ENCODE measurements at regions not wholly inside any gene's neighbourhood (a gene's known extent, or its start where the extent isn't known, plus 50 kb on each side); places are given as distances from the start of the nearest gene placed in this dataset.

DNA sequence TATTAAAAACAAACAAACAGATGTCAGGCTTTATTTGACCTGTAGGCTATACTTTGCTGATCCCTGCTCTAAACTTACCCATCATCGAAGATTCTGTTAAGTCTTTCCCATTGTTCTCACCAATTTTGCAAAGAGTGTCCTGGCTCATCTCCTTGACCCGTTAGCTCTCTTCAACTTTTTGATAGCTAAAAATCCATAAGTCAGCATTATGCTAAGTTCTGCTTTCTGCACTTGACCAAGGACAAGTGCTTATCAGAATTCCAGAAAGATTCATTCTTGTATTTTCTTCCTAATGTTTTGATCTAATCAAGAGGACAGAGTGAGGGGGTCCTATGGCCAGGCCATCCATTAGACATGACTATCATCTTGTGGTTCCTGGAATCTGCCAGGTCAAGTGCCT lies 503.5 kb downstream of the FUT8 start:
- Histone ChIP-seq H3K27me3 (ENCODE audit: control insufficient read depth, insufficient read depth, low read length) (no peaks in the 10 kb centered on the region), H3K9ac (ENCODE audit: low read depth, low read length) (no peak overlapping the region), H3K4me1 (ENCODE audit: control insufficient read depth, insufficient read depth, low read length) (no peaks in the 10 kb centered on the region), H3K4me3 (ENCODE audit: low read length) (no peak overlapping the region), H3K9me3 (replicated peaks; ENCODE audit: low read length) (no peaks in the 10 kb centered on the region), H3K36me3 (ENCODE audit: insufficient read depth, low read length) (no peaks in the 10 kb centered on the region), H3K4me2 (ENCODE audit: low read length) (no peak overlapping the region)

DNA sequence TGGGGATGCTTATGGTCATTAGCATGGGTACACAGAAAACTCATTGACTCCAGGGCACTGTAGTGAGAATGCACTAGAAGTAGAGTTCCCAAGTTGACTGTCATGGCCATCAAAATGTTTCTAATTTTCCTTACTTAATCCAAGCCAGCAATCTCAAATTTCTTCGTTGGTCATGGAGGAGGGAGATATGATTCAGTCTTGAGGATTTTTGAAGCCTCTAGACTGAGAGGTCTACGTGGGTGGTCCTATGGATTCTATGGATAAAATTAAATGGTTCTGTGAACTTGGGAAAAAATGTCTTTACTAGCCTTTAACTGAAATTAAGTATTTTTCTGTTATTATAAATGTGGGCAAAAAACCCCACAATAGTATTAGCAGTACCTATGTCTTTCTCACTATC lies 508.5 kb downstream of the FUT8 start:
- H3K4me1 ChIP-seq (ENCODE audit: control insufficient read depth, insufficient read depth, low read length) = no peaks in the 10 kb centered on the region
- no peaks in the 10 kb centered on the region for H3K9me3 ChIP-seq (replicated peaks; ENCODE audit: low read length)
- H3K4me2 ChIP-seq (ENCODE audit: low read length) = no peak overlapping the region
- H3K27me3 ChIP-seq (ENCODE audit: control insufficient read depth, insufficient read depth, low read length) = no peaks in the 10 kb centered on the region
- no peaks in the 10 kb centered on the region for H3K36me3 ChIP-seq (ENCODE audit: insufficient read depth, low read length)
- no peak overlapping the region for H3K4me3 ChIP-seq (ENCODE audit: low read length)
- H3K9ac ChIP-seq (ENCODE audit: low read depth, low read length) = no peak overlapping the region

DNA sequence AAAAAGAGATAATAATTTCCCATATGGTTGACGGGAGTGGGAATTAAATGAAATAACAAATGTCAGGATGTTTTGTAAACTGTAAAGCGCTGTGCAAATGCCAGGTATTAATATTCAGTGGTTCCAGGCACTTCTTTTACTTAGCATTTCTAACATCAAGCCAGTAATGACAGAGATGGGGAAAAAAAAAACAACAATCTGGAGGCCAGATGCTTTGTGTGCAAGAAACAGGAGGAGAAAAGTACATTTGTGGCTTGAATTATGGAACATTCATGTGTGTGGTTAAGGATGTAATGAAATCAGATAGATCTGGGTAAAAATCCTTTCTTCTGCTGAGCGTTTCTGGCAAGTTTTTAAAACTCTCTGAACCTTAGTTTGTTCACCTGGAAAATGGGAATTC lies 509.6 kb downstream of the FUT8 start:
- no peaks in the 10 kb centered on the region for H3K36me3 ChIP-seq (ENCODE audit: insufficient read depth, low read length)
- no peak overlapping the region for H3K4me2 ChIP-seq (ENCODE audit: low read length)
- no peaks in the 10 kb centered on the region for H3K27me3 ChIP-seq (ENCODE audit: control insufficient read depth, insufficient read depth, low read length)
- H3K9ac ChIP-seq (ENCODE audit: low read depth, low read length) = no peak overlapping the region
- H3K9me3 ChIP-seq (replicated peaks; ENCODE audit: low read length) = no peaks in the 10 kb centered on the region
- H3K4me1 ChIP-seq (ENCODE audit: control insufficient read depth, insufficient read depth, low read length) = no peaks in the 10 kb centered on the region
- H3K4me3 ChIP-seq (ENCODE audit: low read length) = no peak overlapping the region

DNA sequence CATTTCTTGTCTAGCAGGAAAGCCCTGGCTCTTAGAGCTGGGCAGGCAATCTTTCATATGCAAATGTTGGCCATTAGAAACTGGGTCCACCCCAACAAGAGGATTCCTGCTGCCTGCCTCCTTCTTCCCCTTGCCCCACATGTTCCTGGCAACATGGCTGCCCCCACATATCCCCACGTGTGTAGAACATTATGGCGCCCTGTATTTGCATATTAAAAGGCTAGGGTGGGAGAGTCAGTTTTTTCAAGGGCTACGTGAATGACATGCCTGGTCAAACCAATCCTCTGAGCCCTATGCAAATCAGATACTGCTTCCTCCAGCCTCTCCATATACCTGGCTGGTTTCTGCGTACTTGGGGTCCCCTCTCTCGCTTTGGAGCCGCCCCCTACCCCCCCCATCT lies 514.0 kb downstream of the FUT8 start:
- Histone ChIP-seq H3K36me3 (ENCODE audit: insufficient read depth, low read length) (no peaks in the 10 kb centered on the region), H3K27me3 (ENCODE audit: control insufficient read depth, insufficient read depth, low read length) (no peaks in the 10 kb centered on the region), H3K9ac (ENCODE audit: low read depth, low read length) (no peak overlapping the region), H3K9me3 (replicated peaks; ENCODE audit: low read length) (no peaks in the 10 kb centered on the region), H3K4me3 (ENCODE audit: low read length) (no peak overlapping the region), H3K4me2 (ENCODE audit: low read length) (no peak overlapping the region), H3K4me1 (ENCODE audit: control insufficient read depth, insufficient read depth, low read length) (no peaks in the 10 kb centered on the region)

DNA sequence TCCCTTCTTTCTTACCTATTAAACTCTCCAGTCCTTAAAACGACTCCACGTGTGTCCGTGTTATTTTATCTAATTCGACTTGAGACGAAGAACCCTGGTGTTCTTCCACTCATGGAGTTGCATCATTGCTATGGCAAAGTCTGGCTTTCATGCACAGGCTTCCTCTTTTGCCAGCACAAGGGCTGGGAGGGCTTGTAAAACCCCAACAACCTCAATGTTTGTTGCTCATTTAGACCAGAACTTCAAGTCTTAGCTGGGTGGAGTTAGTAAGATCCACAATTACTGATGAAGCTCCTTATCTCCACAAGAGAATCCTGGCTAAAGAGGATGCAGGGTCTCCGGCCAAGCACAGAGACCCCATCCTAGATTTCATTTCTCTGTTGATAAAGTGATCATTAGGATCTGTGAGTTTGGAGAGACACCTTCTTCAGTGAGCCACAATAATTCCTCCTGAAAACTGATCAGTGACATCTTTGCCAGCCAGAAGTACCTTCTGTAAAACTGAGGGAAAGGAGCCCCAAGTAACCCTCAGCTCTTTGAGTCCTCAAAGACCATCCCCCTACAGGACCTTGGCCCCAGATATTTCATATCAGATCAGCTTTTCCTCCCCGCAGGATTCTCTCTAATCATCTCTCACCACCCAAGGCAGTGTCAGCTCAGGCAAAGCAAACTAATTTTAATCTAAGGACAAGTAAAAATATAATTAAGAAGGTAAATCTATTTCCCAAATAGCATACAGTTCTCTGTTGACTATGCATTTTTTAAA lies 514.6 kb downstream of the FUT8 start:
- H3K36me3 ChIP-seq (ENCODE audit: insufficient read depth, low read length) = no peaks in the 10 kb centered on the region
- H3K4me3 ChIP-seq (ENCODE audit: low read length) = no peak overlapping the region
- H3K27me3 ChIP-seq (ENCODE audit: control insufficient read depth, insufficient read depth, low read length) = no peaks in the 10 kb centered on the region
- no peaks in the 10 kb centered on the region for H3K9me3 ChIP-seq (replicated peaks; ENCODE audit: low read length)
- H3K4me2 ChIP-seq (ENCODE audit: low read length) = no peak overlapping the region
- no peak overlapping the region for H3K9ac ChIP-seq (ENCODE audit: low read depth, low read length)
- no peaks in the 10 kb centered on the region for H3K4me1 ChIP-seq (ENCODE audit: control insufficient read depth, insufficient read depth, low read length)

DNA sequence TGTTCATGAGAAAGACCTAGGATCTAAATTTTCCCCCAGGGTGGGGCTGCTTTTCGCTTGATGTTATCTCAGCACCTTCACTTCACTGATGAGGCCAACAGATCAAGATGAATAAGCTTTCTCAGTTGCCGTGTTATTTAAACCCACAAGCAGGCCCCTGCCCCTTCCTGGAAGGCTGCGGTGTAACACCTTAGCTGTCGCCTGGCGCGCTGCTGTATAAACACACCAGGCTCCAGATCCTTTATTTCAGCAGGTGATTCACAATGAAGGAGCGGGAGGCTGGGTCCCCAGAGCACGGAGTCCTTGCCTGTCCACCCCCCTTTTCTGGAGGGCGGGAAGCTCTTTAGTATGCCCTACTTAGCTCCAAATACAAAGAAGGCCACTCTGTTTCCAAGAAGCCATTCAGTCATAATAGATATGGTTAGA lies 515.4 kb downstream of the FUT8 start:
- no peaks in the 10 kb centered on the region for H3K27me3 ChIP-seq (ENCODE audit: control insufficient read depth, insufficient read depth, low read length)
- no peaks in the 10 kb centered on the region for H3K4me1 ChIP-seq (ENCODE audit: control insufficient read depth, insufficient read depth, low read length)
- H3K4me2 ChIP-seq (ENCODE audit: low read length) = no peak overlapping the region
- no peaks in the 10 kb centered on the region for H3K9me3 ChIP-seq (replicated peaks; ENCODE audit: low read length)
- no peak overlapping the region for H3K4me3 ChIP-seq (ENCODE audit: low read length)
- no peak overlapping the region for H3K9ac ChIP-seq (ENCODE audit: low read depth, low read length)
- H3K36me3 ChIP-seq (ENCODE audit: insufficient read depth, low read length) = no peaks in the 10 kb centered on the region

DNA sequence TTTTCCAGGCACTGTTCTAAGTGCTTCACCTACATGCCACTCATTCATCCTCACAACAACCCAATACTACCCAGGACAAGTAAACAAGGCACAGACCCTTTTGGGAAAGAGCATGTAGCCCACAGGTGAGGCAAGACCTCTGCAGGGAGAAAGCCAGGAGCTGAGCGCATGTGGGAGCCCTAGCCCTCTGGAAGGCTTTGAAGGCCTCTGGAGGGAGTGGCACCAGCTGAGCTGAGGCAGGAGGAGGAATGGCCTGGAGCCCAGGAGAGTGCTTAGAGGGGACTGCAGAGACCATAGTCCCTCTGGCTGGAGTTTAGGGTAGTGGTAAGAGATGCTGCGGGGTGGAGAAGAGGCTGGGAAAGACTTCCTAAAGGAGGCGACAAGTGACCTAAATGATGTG lies 516.5 kb downstream of the FUT8 start:
- Histone ChIP-seq H3K36me3 (ENCODE audit: insufficient read depth, low read length) (no peaks in the 10 kb centered on the region), H3K4me1 (ENCODE audit: control insufficient read depth, insufficient read depth, low read length) (no peaks in the 10 kb centered on the region), H3K27me3 (ENCODE audit: control insufficient read depth, insufficient read depth, low read length) (no peaks in the 10 kb centered on the region), H3K9me3 (replicated peaks; ENCODE audit: low read length) (no peaks in the 10 kb centered on the region), H3K9ac (ENCODE audit: low read depth, low read length) (no peak overlapping the region), H3K4me3 (ENCODE audit: low read length) (no peak overlapping the region), H3K4me2 (ENCODE audit: low read length) (no peak overlapping the region)

DNA sequence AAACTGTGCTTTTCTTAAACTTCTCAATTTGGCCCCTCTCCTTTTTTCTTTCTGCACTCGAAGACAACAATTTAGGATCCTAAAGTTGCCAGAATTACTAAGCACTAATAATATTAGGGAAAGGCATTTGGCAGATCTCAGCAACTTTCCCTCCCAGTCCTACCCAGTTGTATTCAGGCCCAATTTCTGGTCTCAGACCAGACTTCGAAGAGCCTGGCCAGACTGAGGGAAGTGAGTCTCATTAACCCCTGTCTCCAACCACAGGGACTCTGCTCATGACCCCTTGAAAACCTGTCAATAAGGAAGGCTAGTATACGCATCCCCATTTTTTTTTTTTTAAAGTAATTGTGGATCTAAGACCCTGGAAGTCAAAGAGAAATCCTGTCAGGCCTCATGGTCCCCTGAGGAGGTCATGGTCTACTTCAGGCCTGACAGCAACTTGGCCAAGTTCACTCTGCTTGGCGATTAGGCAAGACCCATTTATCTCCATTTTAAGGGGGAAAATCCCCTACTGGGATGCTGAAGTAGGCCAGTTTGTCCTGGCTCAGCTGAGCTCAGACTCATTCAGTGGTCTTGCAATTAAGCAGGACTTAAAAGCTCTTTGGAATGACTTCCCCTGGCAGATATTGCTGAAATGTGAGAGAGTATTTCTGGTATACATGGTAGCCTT lies 521.0 kb downstream of the FUT8 start:
- Histone ChIP-seq H3K9me3 (replicated peaks; ENCODE audit: low read length) (no peaks in the 10 kb centered on the region), H3K36me3 (ENCODE audit: insufficient read depth, low read length) (no peaks in the 10 kb centered on the region), H3K4me1 (ENCODE audit: control insufficient read depth, insufficient read depth, low read length) (no peaks in the 10 kb centered on the region), H3K27me3 (ENCODE audit: control insufficient read depth, insufficient read depth, low read length) (peaks cover 1% of the 10 kb centered on the region), H3K4me3 (ENCODE audit: low read length) (no peak overlapping the region), H3K4me2 (ENCODE audit: low read length) (no peak overlapping the region), H3K9ac (ENCODE audit: low read depth, low read length) (no peak overlapping the region)

DNA sequence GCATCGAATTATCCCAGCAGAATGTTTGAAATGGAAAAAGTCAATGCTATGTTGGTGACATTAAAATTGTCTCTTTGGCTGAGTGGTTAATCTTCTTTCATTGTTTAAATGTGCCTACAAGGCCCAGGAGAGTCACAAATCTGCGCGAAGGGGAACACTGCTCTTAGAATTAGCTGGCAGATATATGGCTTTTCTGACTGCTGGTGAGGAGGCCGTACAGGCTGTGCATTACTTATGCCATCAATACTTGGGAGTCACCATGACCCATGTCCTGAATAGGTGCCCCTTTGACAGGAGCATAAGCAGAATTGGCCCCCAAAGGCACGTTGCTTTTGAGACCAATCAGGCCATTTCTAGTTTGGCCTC lies 521.5 kb downstream of the FUT8 start:
- Histone ChIP-seq H3K9ac (ENCODE audit: low read depth, low read length) (no peak overlapping the region), H3K4me1 (ENCODE audit: control insufficient read depth, insufficient read depth, low read length) (no peaks in the 10 kb centered on the region), H3K36me3 (ENCODE audit: insufficient read depth, low read length) (no peaks in the 10 kb centered on the region), H3K9me3 (replicated peaks; ENCODE audit: low read length) (no peaks in the 10 kb centered on the region), H3K27me3 (ENCODE audit: control insufficient read depth, insufficient read depth, low read length) (peaks cover 2% of the 10 kb centered on the region), H3K4me2 (ENCODE audit: low read length) (no peak overlapping the region), H3K4me3 (ENCODE audit: low read length) (no peak overlapping the region)

DNA sequence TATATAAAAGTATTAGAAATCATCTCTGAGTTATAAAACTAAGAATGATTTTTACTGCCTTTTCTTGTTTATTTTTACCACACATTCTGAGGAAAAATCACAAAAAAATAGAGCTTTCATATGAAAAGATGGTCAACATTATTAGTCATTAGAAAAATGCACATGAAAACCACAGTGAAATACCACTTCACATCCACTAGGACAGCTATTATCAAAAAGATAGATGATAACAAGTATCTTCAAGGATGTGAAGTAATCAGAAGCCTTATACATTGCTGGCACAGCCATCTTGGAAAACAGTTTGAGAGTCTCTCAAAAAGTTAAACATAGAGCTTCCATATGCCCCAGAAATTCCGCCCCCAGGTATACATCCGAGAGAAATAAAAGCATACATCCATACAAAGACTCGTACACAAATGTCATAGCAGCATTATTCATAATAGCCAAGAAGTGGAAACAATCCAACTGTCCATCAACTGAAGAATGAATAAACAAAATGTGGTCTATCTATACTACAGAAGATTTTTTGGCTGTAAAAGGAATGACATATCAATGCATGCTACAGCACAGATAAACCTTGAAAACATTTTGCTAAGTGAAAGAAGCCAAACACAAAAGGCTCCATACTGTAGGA lies 523.9 kb downstream of the FUT8 start:
- no peaks in the 10 kb centered on the region for H3K36me3 ChIP-seq (ENCODE audit: insufficient read depth, low read length)
- no peak overlapping the region for H3K4me2 ChIP-seq (ENCODE audit: low read length)
- H3K4me1 ChIP-seq (ENCODE audit: control insufficient read depth, insufficient read depth, low read length) = no peaks in the 10 kb centered on the region
- H3K9ac ChIP-seq (ENCODE audit: low read depth, low read length) = no peak overlapping the region
- peaks cover 2% of the 10 kb centered on the region for H3K27me3 ChIP-seq (ENCODE audit: control insufficient read depth, insufficient read depth, low read length)
- no peak overlapping the region for H3K4me3 ChIP-seq (ENCODE audit: low read length)
- no peaks in the 10 kb centered on the region for H3K9me3 ChIP-seq (replicated peaks; ENCODE audit: low read length)

DNA sequence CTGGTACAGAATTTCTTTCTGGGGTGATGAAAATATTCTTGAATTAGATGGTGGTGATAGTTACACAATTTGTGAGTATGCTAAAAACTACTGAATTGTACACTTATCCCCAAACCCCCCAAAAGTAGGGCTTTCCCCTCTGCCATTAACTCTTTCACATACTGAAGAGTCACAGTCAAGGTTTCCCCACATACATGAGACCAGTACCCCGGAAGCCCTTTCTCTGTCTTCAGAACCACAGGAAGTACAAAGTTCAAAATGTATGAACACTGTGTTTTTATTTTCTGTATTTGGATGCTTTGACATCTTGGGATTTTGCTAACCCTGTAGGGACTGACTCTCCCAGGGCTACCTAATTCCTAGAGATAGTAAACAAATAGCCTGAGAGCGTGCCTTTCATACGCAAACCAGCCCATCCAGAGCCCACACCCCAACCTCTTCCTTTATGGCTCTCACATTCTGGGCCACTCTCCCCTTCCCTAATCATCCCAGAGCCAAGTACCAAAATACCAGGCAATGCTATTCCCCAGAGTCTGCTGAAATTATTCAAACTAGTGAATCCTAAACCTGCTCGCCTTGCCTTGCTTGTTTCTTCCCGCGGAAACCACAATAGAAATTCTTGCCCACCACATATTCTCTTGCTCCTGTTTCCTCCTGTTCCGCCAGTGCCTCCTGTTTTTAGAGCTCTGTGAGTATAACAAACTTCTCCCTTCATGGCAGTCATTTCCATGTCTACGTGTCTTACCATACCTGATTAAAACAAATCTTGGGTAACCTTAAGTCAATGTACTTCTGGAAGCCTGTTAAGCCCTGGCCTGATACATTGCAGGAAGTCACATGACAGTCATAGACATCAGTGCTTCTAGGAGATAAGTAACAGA lies 524.8 kb downstream of the FUT8 start:
- no peaks in the 10 kb centered on the region for H3K36me3 ChIP-seq (ENCODE audit: insufficient read depth, low read length)
- H3K27me3 ChIP-seq (ENCODE audit: control insufficient read depth, insufficient read depth, low read length) = peaks cover 2% of the 10 kb centered on the region
- no peaks in the 10 kb centered on the region for H3K4me1 ChIP-seq (ENCODE audit: control insufficient read depth, insufficient read depth, low read length)
- no peak overlapping the region for H3K4me2 ChIP-seq (ENCODE audit: low read length)
- no peak overlapping the region for H3K4me3 ChIP-seq (ENCODE audit: low read length)
- H3K9ac ChIP-seq (ENCODE audit: low read depth, low read length) = no peak overlapping the region
- H3K9me3 ChIP-seq (replicated peaks; ENCODE audit: low read length) = no peaks in the 10 kb centered on the region
